Body of pancreas (tissue), 4 donors: ENCODE measurements at regions not wholly inside any gene's neighbourhood (a gene's known extent, or its start where the extent isn't known, plus 50 kb on each side); places are given as distances from the start of the nearest gene placed in this dataset.

Source experiments
- ATAC-seq: fragments of 150-250 bp; one replicate; pipeline ENCODE4 v1.9.1; 2016
- DNase-seq, 4 donors: peaks; one replicate each; pipeline ENCODE4 v3.0.0-alpha.2; 2019
- H3K27ac ChIP-seq, 4 donors: fragments of 200-600 bp; sonication (generic); 1 replicate in 3 of 4; 2 replicates in 1 of 4; pipeline versions ENCODE4 v1.5.1 to v1.6.1; 2016 to 2019; ENCODE audit warnings: mild to moderate bottlenecking in 1 of 4, mixed read lengths in 1 of 4, moderate library complexity in 1 of 4
- H3K27me3 ChIP-seq, 2 donors: fragments of 200-600 bp; sonication (generic); one replicate each; pipeline ENCODE4 v1.6.0; 2016; ENCODE audit warnings: mild to moderate bottlenecking in 1 of 2
- H3K36me3 ChIP-seq, 2 donors: fragments of 200-600 bp; sonication (generic); replicated peaks in 1 of 2; 2 replicates each; pipeline ENCODE4 v1.5.1; 2016; ENCODE audit warnings: low read depth in 2 of 2; ENCODE audit not compliant: insufficient read depth in 1 of 2
- H3K4me1 ChIP-seq: fragments of 200-600 bp; sonication (generic); one replicate; pipeline ENCODE4 v1.6.0; 2016
- H3K4me3 ChIP-seq, 2 donors: fragments of 200-600 bp; sonication (generic); 1 replicate in 1 of 2; 2 replicates in 1 of 2; pipeline ENCODE4 v1.5.1; 2016 to 2019
- H3K9me3 ChIP-seq, 3 donors: fragments of 200-600 bp; sonication (generic); 1 replicate in 2 of 3; 2 replicates in 1 of 3; pipeline ENCODE4 v1.5.1; 2016
- CTCF ChIP-seq, 7 experiments: fragments of 450-650 bp in 4 of 7; fragments of 200-600 bp in 3 of 7; sonication (generic) in 3 of 7; IDR thresholded peaks; one replicate each; pipeline ENCODE4 v1.5.1; 2016 to 2019; ENCODE audit warnings: antibody characterized with exemption in 7 of 7
- POLR2A ChIP-seq, 3 donors: fragments of 450-650 bp; IDR thresholded peaks; one replicate each; pipeline ENCODE4 v1.6.1; 2016; ENCODE audit warnings: antibody characterized with exemption in 3 of 3, mild to moderate bottlenecking in 2 of 3
- WGBS, 2 donors: methylation state at CpG; one replicate each; pipeline ENCODE4 v1.1.5; 2017; 5-methylcytosine and 5-hydroxymethylcytosine counted together
- intact Hi-C: fragments of 100-400 bp; cut with DNase I; formaldehyde crosslinking; loops from one replicate; pipeline ENCODE4 v1.15.1; 2023

- Histone ChIP-seq H3K4me1 (no peaks in the 10 kb centered on the region), H3K36me3 (no peaks in the 10 kb centered on the region), H3K27me3 (no peaks in the 10 kb centered on the region), H3K27ac (no peak overlapping the region), H3K4me3 (no peak overlapping the region), H3K9me3 (no peaks in the 10 kb centered on the region)
- TF ChIP-seq CTCF (IDR thresholded peaks at IDR 0.05) = no peak
- no peak for TF ChIP-seq POLR2A (IDR thresholded peaks at IDR 0.05)
- ATAC-seq = no peak
- DNase-seq = no peak
- intact Hi-C loops = no loop called here
- WGBS, 2 donors = 54 to 62% methylated on average over 1 of the region's 1 CpG
These were observed 139.2 kb downstream of the PDCD6IP start for GRCh38 chr3:33937628-33938027.

- ATAC-seq (no peak), DNase-seq (no peak)
- no peak for TF ChIP-seq CTCF (IDR thresholded peaks at IDR 0.05)
- no peak for TF ChIP-seq POLR2A (IDR thresholded peaks at IDR 0.05)
- Histone ChIP-seq H3K9me3 (no peaks in the 10 kb centered on the region), H3K36me3 (no peaks in the 10 kb centered on the region), H3K27ac (no peak overlapping the region), H3K27me3 (no peaks in the 10 kb centered on the region), H3K4me1 (no peaks in the 10 kb centered on the region), H3K4me3 (no peak overlapping the region)
- 52 to 61% methylated on average over 5 of the region's 5 CpGs for WGBS, 2 donors
- intact Hi-C loops = no loop called here
These were observed 141.7 kb downstream of the PDCD6IP start for GRCh38 chr3:33940149-33940548.

- no peaks in the 10 kb centered on the region for H3K4me1 ChIP-seq
- H3K27me3 ChIP-seq = no peaks in the 10 kb centered on the region
- WGBS, 2 donors = 41 to 45% methylated on average over 4 of the region's 4 CpGs
- no peak overlapping the region for H3K4me3 ChIP-seq
- ATAC-seq (no peak), DNase-seq (no peak)
- intact Hi-C loops = no loop called here
- no peak overlapping the region for H3K27ac ChIP-seq
- H3K9me3 ChIP-seq = no peaks in the 10 kb centered on the region
- no peaks in the 10 kb centered on the region for H3K36me3 ChIP-seq
- TF ChIP-seq CTCF (IDR thresholded peaks at IDR 0.05) (no peak), POLR2A (IDR thresholded peaks at IDR 0.05) (no peak)
These were observed 142.3 kb downstream of the PDCD6IP start for GRCh38 chr3:33940736-33941135.

- DNase-seq = no peak
- WGBS, 2 donors = 89 to 91% methylated on average over 1 of the region's 1 CpG
- no peak overlapping the region for H3K4me3 ChIP-seq
- no peak overlapping the region for H3K27ac ChIP-seq
- no peak for TF ChIP-seq CTCF (IDR thresholded peaks at IDR 0.05)
- no peak for TF ChIP-seq POLR2A (IDR thresholded peaks at IDR 0.05)
- H3K36me3 ChIP-seq = no peaks in the 10 kb centered on the region
- H3K27me3 ChIP-seq = no peaks in the 10 kb centered on the region
- intact Hi-C loops = no loop called here
- ATAC-seq = no peak
- H3K4me1 ChIP-seq = no peaks in the 10 kb centered on the region
- no peaks in the 10 kb centered on the region for H3K9me3 ChIP-seq
These were observed 143.4 kb downstream of the PDCD6IP start for GRCh38 chr3:33941804-33942203.

- ATAC-seq = no peak
- WGBS, 2 donors = 57 to 70% methylated on average over 4 of the region's 4 CpGs
- Histone ChIP-seq H3K9me3 (no peaks in the 10 kb centered on the region), H3K27me3 (no peaks in the 10 kb centered on the region), H3K36me3 (no peaks in the 10 kb centered on the region), H3K27ac (no peak overlapping the region), H3K4me1 (no peaks in the 10 kb centered on the region), H3K4me3 (no peak overlapping the region)
- no peak for DNase-seq
- TF ChIP-seq CTCF (IDR thresholded peaks at IDR 0.05) = no peak
- TF ChIP-seq POLR2A (IDR thresholded peaks at IDR 0.05) = no peak
- intact Hi-C loops = no loop called here
These were observed 144.2 kb downstream of the PDCD6IP start for GRCh38 chr3:33942483-33943150.
